Fibroblast of pulmonary artery (primary cell): ENCODE measurements at regions not wholly inside any gene's neighbourhood (a gene's known extent, or its start where the extent isn't known, plus 50 kb on each side); places are given as distances from the start of the nearest gene placed in this dataset.

Experiments
- DNase-seq: peaks from one replicate; pipeline ENCODE4 v3.0.0-alpha.2; 2010; ENCODE audit warnings: low read depth
- H3K4me3 ChIP-seq: replicated peaks from 2 replicates; pipeline ENCODE4 v1.5.1; 2011; ENCODE audit warnings: low read depth, mild to moderate bottlenecking, control low read depth, low read length, moderate library complexity
- CTCF ChIP-seq: IDR thresholded peaks from 2 replicates; pipeline ENCODE4 v1.5.1; 2011; ENCODE audit warnings: mild to moderate bottlenecking, control low read depth, low read length, inconsistent platforms; ENCODE audit errors: missing control alignments

DNA sequence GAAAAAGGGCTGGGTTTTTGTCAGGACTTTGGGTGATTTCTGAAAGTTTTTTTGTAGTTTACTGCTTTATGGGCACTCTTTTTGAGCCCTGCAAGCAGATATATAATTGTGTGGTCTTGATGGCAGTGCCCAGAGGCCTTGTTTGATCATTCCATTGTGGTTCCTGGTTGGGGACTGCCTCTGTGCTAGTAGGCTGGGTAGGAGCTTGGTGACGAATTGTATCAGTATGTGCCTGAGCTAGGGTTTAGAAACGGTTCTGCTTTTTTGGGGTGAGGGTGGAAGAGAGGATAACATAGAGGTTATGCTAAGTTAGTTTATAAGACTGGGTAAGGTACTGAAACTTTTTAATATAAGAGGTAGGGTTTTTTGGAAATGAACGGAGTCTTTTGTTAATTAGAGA, 139.7 kb upstream of the ETV3 start:
- TF ChIP-seq CTCF: no peak
- no peak for DNase-seq

DNA sequence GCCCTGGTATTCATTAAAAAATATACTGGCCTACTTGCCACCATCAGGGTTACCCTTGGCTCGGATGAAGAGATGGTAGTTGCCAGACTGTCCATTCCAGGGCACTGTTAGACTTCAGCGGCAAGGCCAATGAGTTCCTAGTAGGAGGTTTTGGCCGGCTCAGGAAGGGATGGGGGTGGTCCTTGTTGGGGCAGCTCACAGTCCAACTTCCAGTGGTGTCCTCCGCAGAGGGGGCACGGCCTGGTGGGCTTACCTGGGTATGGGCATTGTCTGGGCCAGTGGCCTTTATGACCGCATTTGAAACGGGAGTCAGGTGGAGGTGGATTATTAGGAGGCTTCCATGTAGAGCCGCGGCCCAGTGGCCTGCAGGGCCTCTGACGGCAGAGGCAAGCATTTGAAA, 139.1 kb upstream of the ETV3 start:
- TF ChIP-seq CTCF: no peak
- H3K4me3 ChIP-seq: no peak overlapping the region
- DNase-seq: no peak

More for the DNA sequence above, 139.7 kb upstream of the ETV3 start:
- no peak overlapping the region for H3K4me3 ChIP-seq

- peak; percentile 63 for DNase-seq
- no peak for TF ChIP-seq CTCF
- H3K4me3 ChIP-seq: no peak overlapping the region
Measured at GRCh38 chr1:157274698-157275534, 136.7 kb upstream of the ETV3 start.

DNA sequence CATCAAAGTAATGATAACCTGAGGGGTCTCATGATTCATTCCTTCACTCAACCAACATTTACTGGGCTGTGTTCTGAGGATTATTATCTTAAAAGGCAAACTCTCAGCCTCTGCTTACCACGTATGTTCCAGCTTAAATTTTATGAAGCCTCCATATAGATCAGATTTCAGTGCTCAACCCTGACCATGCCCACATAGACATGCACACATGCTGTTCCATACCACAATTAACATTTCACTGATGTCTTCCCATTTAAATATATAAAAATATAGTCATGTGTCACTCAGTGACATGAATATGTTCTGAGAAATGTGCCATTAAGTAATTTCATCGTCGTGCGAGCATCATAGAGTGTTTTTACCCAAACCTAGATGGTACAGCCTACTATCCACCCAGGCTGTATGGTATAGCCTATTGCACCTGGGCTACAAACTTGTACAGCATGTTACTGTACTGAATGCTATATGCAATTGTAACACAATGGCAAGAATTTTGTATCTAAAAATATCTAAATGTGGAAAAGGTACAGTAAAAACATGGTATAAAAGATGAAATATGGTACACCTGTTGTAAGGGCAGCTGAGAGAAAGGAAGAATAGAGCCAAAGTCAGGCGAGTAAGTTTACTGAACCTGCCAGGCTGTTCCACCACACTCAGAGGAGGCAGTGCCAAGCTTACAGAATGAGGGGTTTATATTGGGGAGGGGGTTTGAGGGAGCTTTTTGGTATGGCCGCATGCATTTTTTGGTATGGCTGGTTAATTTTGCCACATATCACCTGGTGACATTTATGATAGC, 134.7 kb upstream of the ETV3 start:
- H3K4me3 ChIP-seq: no peak overlapping the region
- no peak for DNase-seq
- TF ChIP-seq CTCF: no peak

DNA sequence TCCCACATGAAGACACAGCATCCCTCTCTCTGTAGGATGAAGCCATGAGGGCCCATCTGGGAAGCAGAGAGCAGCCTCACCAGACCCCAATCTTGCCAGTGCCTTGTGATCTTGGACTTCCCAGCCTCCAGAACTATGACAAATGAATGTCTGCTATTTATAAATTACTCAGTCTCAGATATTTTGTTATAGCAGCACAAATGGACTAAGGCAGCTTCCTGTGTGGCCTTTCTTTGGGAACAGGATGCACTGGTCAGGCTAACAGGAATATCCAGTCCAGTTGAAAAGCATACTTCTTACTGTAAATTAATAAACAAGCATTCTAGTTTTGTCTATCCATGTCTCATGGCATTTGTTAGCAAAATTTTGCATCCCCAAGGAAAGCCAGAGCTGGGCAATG, 134.1 kb upstream of the ETV3 start:
- DNase-seq: no peak
- H3K4me3 ChIP-seq: no peak overlapping the region
- TF ChIP-seq CTCF: no peak

DNA sequence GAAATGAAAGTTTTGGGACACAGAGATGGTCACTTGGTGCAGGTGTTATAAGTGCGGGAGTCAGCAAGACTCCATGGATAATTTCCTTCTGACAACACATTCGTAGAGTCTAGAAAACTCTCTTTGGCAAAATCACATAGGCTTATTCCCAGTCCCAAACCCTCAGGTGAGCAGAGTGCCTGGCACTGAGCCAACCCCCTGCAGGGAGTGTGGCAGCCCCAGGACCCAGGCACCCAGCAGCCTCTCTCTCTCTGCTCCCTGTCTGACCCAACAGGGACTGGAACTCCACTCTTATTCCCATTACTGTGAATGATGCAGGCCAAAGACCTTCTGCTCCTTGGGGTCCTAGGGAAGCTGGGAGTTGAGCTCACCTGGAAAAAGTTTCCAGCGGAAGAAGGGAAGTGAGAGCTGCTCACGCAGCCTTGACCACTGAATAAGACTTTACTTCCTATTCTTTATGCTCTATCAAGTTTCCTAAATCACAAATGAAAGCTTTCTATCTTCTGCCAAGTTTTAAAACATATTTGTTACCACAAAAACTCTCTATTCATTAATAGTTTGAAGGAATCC, 132.6 kb upstream of the ETV3 start:
- no peak for TF ChIP-seq CTCF

More for the DNA sequence above, 132.6 kb upstream of the ETV3 start:
- no peak overlapping the region for H3K4me3 ChIP-seq
- DNase-seq: no peak
